BLaER1 (cell line): ENCODE measurements at regions not wholly inside any gene's neighbourhood (a gene's known extent, or its start where the extent isn't known, plus 50 kb on each side); places are given as distances from the start of the nearest gene placed in this dataset.
A peak's percentile ranks its signal among the peaks of the same experiment; 100 is the strongest.

ENCODE experiments used
- H3K27ac ChIP-seq: shearing (Covaris generic); formaldehyde crosslinking; 2 replicates; pipeline ENCODE4 v1.8.1; 2022
- H3K27me3 ChIP-seq: shearing (Covaris generic); formaldehyde crosslinking; 2 replicates; pipeline ENCODE4 v1.8.1; 2022
- H3K36me3 ChIP-seq: shearing (Covaris generic); formaldehyde crosslinking; 2 replicates; pipeline ENCODE4 v1.8.1; 2022
- H3K4me1 ChIP-seq: shearing (Covaris generic); formaldehyde crosslinking; 2 replicates; pipeline ENCODE4 v1.8.1; 2022
- H3K4me2 ChIP-seq: shearing (Covaris generic); formaldehyde crosslinking; 2 replicates; pipeline ENCODE4 v1.8.1; 2022
- H3K4me3 ChIP-seq: shearing (Covaris generic); formaldehyde crosslinking; 2 replicates; pipeline ENCODE4 v1.8.1; 2022
- H3K9ac ChIP-seq: shearing (Covaris generic); formaldehyde crosslinking; 2 replicates; pipeline ENCODE4 v1.8.1; 2022
- H3K9me3 ChIP-seq: shearing (Covaris generic); formaldehyde crosslinking; 2 replicates; pipeline ENCODE4 v1.8.1; 2022
- H4K20me1 ChIP-seq: shearing (Covaris generic); formaldehyde crosslinking; 2 replicates; pipeline ENCODE4 v1.8.1; 2022
- Cebpa-rat ChIP-seq: shearing (Covaris generic); IDR thresholded peaks from 2 replicates; pipeline ENCODE4 v1.8.1; 2022

DNA sequence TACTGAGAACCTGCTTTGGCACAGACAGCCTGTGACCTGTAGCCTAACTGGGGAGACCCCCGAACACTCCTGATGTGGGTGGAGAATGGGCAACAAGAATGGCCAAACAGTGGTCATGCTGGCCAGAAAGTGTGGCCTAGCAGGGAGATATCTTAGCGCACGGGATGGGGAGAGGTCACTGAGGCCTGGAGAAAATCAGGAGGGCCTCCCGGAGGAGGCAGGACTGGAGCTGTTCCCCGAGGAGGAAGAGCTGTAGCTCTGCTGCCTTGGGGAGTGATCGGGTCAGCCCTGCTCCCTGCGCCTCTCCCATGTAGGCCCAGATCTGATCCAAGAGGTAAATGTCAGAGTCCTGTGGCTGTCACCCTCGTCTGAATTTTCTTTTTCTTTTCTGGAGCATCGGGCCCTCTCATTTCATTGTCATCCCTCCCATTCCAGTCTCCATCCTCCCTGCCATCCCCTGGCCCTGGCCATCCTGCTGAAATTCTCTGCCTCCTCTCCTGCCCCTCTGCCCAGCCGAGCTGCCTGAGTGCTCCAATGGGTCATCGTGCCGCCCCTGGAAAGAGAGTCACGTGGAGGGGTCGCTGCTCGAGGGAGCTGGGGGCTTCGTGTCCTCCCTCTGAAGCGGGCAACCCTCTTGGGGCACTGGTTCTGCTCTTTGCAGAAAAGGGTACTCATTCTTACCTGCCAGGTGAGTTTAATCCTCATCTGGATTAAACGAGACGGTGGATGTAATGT is 242.9 kb downstream of the HAUS1 start:
- Histone ChIP-seq H3K27ac (peak overlapping the region; percentile 87), H3K36me3 (peaks cover 48% of the 10 kb centered on the region), H4K20me1 (peaks cover 97% of the 10 kb centered on the region), H3K4me3 (no peak overlapping the region), H3K9ac (no peak overlapping the region), H3K9me3 (no peaks in the 10 kb centered on the region), H3K4me1 (peaks cover 95% of the 10 kb centered on the region), H3K4me2 (peak overlapping the region; percentile 72), H3K27me3 (no peaks in the 10 kb centered on the region)
- no peak for TF ChIP-seq Cebpa-rat

DNA sequence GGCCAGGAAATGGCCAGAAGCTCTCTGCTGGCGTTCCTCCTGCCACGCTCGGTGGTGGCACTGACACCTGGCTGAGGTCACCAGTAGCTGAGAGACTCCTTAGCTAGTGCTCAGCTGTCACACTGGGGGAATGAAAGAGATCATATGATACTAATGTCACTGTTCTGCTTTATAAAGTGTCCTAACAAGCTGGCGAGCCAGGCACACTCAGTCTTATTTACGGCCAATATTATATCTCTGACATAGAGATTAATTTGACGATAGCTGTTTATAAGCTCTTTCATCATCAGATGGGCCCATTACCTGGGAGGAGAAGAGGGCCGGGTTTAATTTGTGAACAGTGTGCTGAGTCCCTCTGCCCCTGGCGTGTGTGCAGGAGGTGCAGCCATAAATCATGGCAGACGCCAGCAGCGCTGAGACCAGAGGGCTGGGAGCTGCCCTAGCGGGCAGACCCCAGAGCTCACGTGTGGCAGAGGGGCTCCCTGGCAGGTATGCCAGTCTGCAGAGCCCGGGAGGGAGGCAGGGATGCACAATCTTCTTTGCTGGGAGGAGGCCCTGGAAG is 246.5 kb downstream of the HAUS1 start:
- H3K4me3 ChIP-seq, result no peak overlapping the region
- H3K27me3 ChIP-seq, result no peaks in the 10 kb centered on the region
- H3K27ac ChIP-seq, result peak overlapping the region; percentile 62
- no peaks in the 10 kb centered on the region for H3K9me3 ChIP-seq
- H4K20me1 ChIP-seq, result peaks cover 86% of the 10 kb centered on the region
- peaks cover 78% of the 10 kb centered on the region for H3K4me1 ChIP-seq
- H3K9ac ChIP-seq, result 0 out of 2 replicates have a peak overlapping the region, but pooled peaks have one; percentile 28
- H3K4me2 ChIP-seq, result peak overlapping the region; percentile 72
- H3K36me3 ChIP-seq, result peaks cover 78% of the 10 kb centered on the region
- TF ChIP-seq Cebpa-rat, result no peak

DNA sequence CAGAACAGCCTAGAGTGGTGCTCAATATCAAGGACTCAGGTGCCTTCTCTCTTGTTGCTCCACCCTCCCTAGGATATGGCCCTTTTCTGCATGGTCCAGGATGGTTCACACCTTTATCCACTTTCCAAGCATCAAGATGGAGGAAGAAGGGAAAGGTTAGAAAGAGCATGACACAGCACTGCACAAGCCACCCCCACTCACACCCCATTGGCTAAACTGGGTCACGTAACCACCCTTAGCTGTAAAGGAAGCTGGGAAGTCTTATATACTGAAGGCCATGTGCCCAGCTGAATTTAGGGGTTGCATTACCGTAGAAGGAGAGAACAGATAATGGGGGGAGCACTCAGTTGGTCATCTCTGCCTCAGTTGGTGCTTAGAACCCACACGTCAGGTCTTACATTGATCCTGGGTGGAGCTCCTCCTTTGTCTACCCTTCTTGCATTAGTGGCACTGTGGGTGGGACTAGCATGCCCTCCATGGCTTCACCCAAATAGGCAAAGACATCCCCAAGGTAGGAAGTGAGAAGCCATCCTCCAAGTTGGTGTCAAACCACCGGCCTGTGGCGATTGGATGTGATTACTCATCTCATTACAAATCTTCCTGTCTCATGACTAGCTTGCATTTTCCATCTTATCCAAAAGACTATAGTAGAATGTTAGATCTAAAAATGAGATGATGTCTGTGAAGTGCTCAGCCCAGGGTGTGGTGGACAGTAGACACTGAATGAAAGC is 248.5 kb downstream of the HAUS1 start:
- H3K9me3 ChIP-seq, result no peaks in the 10 kb centered on the region
- no peak overlapping the region for H3K9ac ChIP-seq
- no peak overlapping the region for H3K27ac ChIP-seq
- peaks cover 78% of the 10 kb centered on the region for H3K4me1 ChIP-seq
- no peak overlapping the region for H3K4me3 ChIP-seq
- peaks cover 80% of the 10 kb centered on the region for H3K36me3 ChIP-seq
- no peak for TF ChIP-seq Cebpa-rat
- no peak overlapping the region for H3K4me2 ChIP-seq
- peaks cover 86% of the 10 kb centered on the region for H4K20me1 ChIP-seq
- no peaks in the 10 kb centered on the region for H3K27me3 ChIP-seq

DNA sequence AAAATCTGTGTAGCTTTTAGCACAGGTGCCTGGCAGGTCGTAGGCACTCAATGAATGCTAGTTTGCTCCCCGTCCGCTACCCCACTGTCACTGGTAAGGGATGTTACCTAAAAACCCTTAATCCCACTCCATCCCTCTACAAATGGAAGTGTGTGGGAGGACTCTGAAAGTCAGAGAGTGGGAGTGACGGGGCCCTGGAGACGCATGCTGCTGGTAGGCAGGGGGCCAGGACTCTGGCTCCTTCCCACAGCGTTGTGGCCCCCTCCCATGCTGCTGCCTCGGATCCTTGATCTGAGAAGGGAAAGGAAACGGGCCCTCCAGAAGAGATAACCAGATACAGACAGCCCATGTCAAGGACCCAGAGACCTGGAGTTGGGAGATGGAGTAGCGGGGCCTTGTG is 249.3 kb downstream of the HAUS1 start:
- no peak overlapping the region for H3K4me2 ChIP-seq
- H4K20me1 ChIP-seq, result peaks cover 81% of the 10 kb centered on the region
- no peak for TF ChIP-seq Cebpa-rat
- no peaks in the 10 kb centered on the region for H3K9me3 ChIP-seq
- H3K27me3 ChIP-seq, result no peaks in the 10 kb centered on the region
- peaks cover 86% of the 10 kb centered on the region for H3K36me3 ChIP-seq
- no peak overlapping the region for H3K4me3 ChIP-seq
- H3K9ac ChIP-seq, result no peak overlapping the region
- peaks cover 81% of the 10 kb centered on the region for H3K4me1 ChIP-seq
- no peak overlapping the region for H3K27ac ChIP-seq

DNA sequence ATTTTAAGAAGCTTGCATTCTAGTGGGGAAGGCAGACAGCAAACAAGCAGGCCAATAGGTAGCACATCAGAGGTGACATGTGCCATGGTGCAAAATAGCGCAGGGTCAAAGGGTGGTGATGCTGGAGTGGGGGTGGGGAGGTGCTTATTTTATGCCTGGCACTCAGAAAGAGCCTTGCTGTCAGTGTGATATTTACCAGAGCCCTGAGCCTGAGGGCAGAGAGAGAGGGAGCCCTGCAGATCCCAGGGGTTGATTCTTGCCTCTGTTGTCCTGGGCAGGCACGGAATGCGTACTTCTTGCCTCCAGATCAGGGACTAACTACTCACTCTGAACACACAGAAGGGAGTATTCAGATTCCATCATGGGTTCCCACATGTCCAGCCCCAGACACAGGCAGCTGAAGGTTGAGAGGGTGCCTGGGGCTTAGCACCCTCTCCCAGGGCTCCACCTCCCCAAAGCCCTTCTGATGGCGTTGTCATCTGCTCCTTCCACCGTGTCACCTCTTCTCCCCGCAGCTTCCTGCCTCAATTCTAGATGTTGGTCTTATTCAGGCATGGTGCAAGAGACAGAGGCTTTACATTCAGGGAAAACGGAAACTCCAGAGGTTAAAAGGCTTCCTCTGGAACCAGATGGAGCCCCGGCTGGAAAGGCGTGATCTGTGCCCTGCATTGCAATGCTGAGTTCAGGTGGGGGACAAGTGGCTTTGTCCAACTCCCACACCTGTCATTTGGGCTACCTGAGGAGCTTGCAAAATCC is 252.3 kb downstream of the HAUS1 start:
- Histone ChIP-seq H3K36me3 (peaks cover 86% of the 10 kb centered on the region), H3K9ac (peak overlapping the region; percentile 4; the same call in 1 of the 2 replicates), H3K4me3 (no peak overlapping the region), H3K4me1 (peaks cover 70% of the 10 kb centered on the region), H3K27me3 (no peaks in the 10 kb centered on the region), H3K27ac (peak overlapping the region; percentile 87), H3K4me2 (peak overlapping the region; percentile 75), H4K20me1 (peaks cover 54% of the 10 kb centered on the region), H3K9me3 (peaks cover 12% of the 10 kb centered on the region)
- TF ChIP-seq Cebpa-rat, result no peak

DNA sequence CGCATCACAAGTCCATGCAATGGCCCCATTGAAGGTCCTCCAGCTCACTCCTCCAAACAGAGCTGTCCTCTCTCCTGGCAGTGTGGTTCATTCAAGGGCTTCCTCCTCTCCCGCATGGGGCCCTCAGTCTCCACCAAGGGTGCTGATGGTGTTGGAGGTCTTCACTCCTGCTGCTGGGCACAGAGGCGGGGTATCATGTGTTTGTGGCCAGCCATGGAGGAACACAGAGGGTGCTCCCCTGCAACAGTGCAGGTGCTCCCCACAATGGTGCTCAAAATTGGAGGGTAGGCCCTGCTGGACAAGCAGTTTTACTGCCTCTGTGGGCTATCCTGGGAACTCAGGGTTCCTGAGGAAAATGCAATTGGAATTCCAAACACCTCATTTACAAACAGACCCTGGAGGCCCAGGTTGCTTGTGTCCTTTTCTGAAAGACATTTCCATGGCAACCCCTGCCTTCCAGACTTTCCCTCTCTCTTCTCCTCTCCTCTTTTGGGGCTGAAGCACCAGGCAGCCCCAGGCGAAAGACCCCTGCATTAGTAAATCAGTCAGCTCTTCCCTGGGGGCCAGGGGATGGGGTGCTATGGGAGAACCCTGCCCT is 256.0 kb downstream of the HAUS1 start:
- no peak overlapping the region for H3K9ac ChIP-seq
- no peak for TF ChIP-seq Cebpa-rat
- peaks cover 60% of the 10 kb centered on the region for H3K4me1 ChIP-seq
- H3K4me2 ChIP-seq, result no peak overlapping the region
- H4K20me1 ChIP-seq, result peaks cover 48% of the 10 kb centered on the region
- H3K27ac ChIP-seq, result no peak overlapping the region
- H3K4me3 ChIP-seq, result no peak overlapping the region
- peaks cover 12% of the 10 kb centered on the region for H3K9me3 ChIP-seq
- peaks cover 87% of the 10 kb centered on the region for H3K36me3 ChIP-seq
- no peaks in the 10 kb centered on the region for H3K27me3 ChIP-seq

DNA sequence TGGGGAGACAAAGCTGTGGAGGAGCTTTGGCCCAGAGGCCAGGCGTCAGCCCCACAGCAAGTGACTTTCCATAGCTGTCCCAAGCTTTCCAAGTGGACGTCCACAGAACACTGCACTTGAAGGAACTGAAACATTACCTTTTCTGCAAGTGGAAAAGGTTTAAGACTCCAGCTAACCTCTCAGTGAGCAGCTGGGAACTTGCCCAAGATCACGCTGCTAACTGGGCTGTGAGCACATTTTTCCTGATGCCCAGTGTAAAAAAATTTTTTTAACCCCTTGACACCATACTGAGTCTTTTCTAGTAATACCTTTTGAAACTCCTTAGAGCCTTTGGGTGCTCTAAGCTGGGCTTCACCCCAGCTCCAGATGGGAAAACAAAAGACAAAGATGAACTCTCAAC is 256.7 kb downstream of the HAUS1 start:
- Histone ChIP-seq H3K4me1 (peaks cover 54% of the 10 kb centered on the region), H3K9me3 (peaks cover 12% of the 10 kb centered on the region), H3K27ac (no peak overlapping the region), H3K4me3 (no peak overlapping the region), H3K27me3 (no peaks in the 10 kb centered on the region), H3K4me2 (no peak overlapping the region), H4K20me1 (peaks cover 42% of the 10 kb centered on the region), H3K9ac (no peak overlapping the region), H3K36me3 (peaks cover 86% of the 10 kb centered on the region)
- TF ChIP-seq Cebpa-rat, result no peak

DNA sequence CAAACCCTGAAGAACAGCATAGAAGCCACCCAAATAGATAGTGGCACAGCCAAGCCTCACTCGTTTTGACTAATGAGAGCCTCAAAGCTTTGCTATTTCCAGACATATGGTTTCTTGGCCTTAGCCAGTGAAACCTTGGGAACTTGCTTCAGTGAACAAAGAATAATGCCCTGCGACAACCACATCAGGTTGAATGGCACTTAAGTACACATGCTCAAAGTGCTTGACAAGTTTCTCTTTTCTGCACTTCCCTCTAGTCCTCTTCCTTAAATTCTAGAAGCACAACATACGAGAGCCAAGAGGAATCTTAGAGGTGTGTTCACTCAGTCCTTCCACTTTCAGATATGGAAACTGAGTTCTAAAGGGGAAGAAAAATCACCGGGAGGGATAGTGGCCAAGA is 258.3 kb downstream of the HAUS1 start:
- TF ChIP-seq Cebpa-rat, result no peak

DNA sequence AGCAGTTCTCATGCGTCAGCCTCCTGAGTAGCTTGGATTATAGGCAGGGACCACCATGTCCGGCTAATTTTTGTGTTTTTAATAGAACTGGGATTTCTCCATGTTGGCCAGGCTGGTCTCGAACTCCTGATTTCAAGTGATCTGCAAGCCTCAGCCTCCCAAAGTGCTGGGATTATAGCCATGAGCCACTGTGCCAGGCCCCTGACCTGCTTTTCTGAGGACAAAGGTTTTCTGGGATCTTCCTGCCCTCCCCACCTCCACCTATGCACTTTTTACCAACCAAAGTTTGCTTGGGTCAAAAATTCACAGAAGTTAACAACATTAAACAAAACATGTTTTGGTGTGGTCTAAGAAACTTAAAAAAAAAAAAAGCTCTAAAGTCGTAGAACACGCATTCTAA is 259.9 kb downstream of the HAUS1 start:
- no peak overlapping the region for H3K4me2 ChIP-seq
- H3K9me3 ChIP-seq, result peaks cover 8% of the 10 kb centered on the region
- no peaks in the 10 kb centered on the region for H3K27me3 ChIP-seq
- no peak overlapping the region for H3K4me3 ChIP-seq
- peaks cover 22% of the 10 kb centered on the region for H3K4me1 ChIP-seq
- peaks cover 31% of the 10 kb centered on the region for H4K20me1 ChIP-seq
- no peak overlapping the region for H3K9ac ChIP-seq
- TF ChIP-seq Cebpa-rat, result no peak
- H3K36me3 ChIP-seq, result peaks cover 69% of the 10 kb centered on the region
- no peak overlapping the region for H3K27ac ChIP-seq

More for the DNA sequence above, 258.3 kb downstream of the HAUS1 start:
- Histone ChIP-seq H3K27me3 (no peaks in the 10 kb centered on the region), H4K20me1 (peaks cover 31% of the 10 kb centered on the region), H3K27ac (no peak overlapping the region), H3K9me3 (peaks cover 12% of the 10 kb centered on the region), H3K36me3 (peaks cover 83% of the 10 kb centered on the region), H3K4me2 (no peak overlapping the region), H3K9ac (no peak overlapping the region), H3K4me3 (no peak overlapping the region), H3K4me1 (peaks cover 37% of the 10 kb centered on the region)
